Mesenchymal stem cell (in vitro differentiated cells and primary cell): ENCODE measurements at regions not wholly inside any gene's neighbourhood (a gene's known extent, or its start where the extent isn't known, plus 50 kb on each side); places are given as distances from the start of the nearest gene placed in this dataset.

Experiments
- DNase-seq: peaks from one replicate; pipeline ENCODE4 v3.0.0-alpha.2; 2013
- H2AFZ ChIP-seq: one replicate; pipeline ENCODE4 v1.6.1; 2013; ENCODE audit warnings: low read depth, mild to moderate bottlenecking, control low read depth, inconsistent platforms, low read length, moderate library complexity
- H2AK5ac ChIP-seq: 2 replicates; pipeline ENCODE4 v1.6.1; 2013; ENCODE audit warnings: low read length, moderate library complexity, mild to moderate bottlenecking, inconsistent platforms; ENCODE audit not compliant: severe bottlenecking
- H2BK120ac ChIP-seq: one replicate; pipeline ENCODE4 v1.6.1; 2013; ENCODE audit warnings: low read depth, mild to moderate bottlenecking, inconsistent platforms, low read length, moderate library complexity
- H2BK12ac ChIP-seq, 2 experiments: one replicate each; pipeline ENCODE4 v1.6.1; 2013; ENCODE audit warnings: inconsistent platforms in 2 of 2, low read length in 2 of 2, mild to moderate bottlenecking in 2 of 2, moderate library complexity in 2 of 2, control low read depth in 1 of 2
- H2BK15ac ChIP-seq: one replicate; pipeline ENCODE4 v1.6.1; 2013; ENCODE audit warnings: mild to moderate bottlenecking, low read depth, inconsistent platforms; ENCODE audit not compliant: poor library complexity, severe bottlenecking
- H2BK5ac ChIP-seq: 2 replicates; pipeline ENCODE4 v1.6.1; 2013; ENCODE audit warnings: low read depth, mild to moderate bottlenecking, low read length, control low read depth, inconsistent platforms; ENCODE audit not compliant: poor library complexity, severe bottlenecking
- H3K14ac ChIP-seq, 2 experiments: one replicate each; pipeline ENCODE4 v1.6.1; 2013; ENCODE audit warnings: inconsistent platforms in 2 of 2, low read length in 2 of 2, control low read depth in 1 of 2, mild to moderate bottlenecking in 1 of 2, moderate library complexity in 1 of 2
- H3K18ac ChIP-seq, 2 experiments: one replicate each; pipeline ENCODE4 v1.6.1; 2013; ENCODE audit warnings: inconsistent platforms in 2 of 2, low read length in 2 of 2, control low read depth in 1 of 2, low read depth in 1 of 2, mild to moderate bottlenecking in 1 of 2
- H3K23ac ChIP-seq, 2 experiments: one replicate each; pipeline ENCODE4 v1.6.1; 2013; ENCODE audit warnings: inconsistent platforms in 2 of 2, low read length in 2 of 2, mild to moderate bottlenecking in 2 of 2, moderate library complexity in 2 of 2, control low read depth in 1 of 2
- H3K27ac ChIP-seq: 2 replicates; pipeline ENCODE4 v1.5.1; 2013; ENCODE audit warnings: mild to moderate bottlenecking, moderate library complexity, low read length, control low read depth, inconsistent platforms; ENCODE audit not compliant: poor library complexity, severe bottlenecking
- H3K27me3 ChIP-seq, 2 experiments: 2 replicates each; pipeline versions ENCODE4 v1.6.1 to v1.7.0; 2013; ENCODE audit warnings: low read length in 2 of 2, mild to moderate bottlenecking in 2 of 2, moderate library complexity in 2 of 2, control low read depth in 1 of 2, inconsistent platforms in 1 of 2; ENCODE audit not compliant: control insufficient read depth in 1 of 2, insufficient read depth in 1 of 2
- H3K36me3 ChIP-seq, 2 experiments: 2 replicates each; pipeline versions ENCODE4 v1.6.1 to v1.7.0; 2013; ENCODE audit warnings: low read length in 2 of 2, control low read depth in 1 of 2, inconsistent platforms in 1 of 2, low read depth in 1 of 2, mild to moderate bottlenecking in 1 of 2; ENCODE audit not compliant: insufficient read depth in 2 of 2, control insufficient read depth in 1 of 2
- H3K4ac ChIP-seq, 2 experiments: one replicate each; pipeline ENCODE4 v1.6.1; 2013; ENCODE audit warnings: inconsistent platforms in 2 of 2, low read length in 2 of 2, mild to moderate bottlenecking in 2 of 2, moderate library complexity in 2 of 2, control low read depth in 1 of 2, low read depth in 1 of 2
- H3K4me1 ChIP-seq: 2 replicates; pipeline ENCODE4 v1.6.1; 2013; ENCODE audit warnings: low read depth, low read length, control low read depth; ENCODE audit not compliant: control insufficient read depth, insufficient read depth
- H3K4me2 ChIP-seq: 2 replicates; pipeline ENCODE4 v1.6.1; 2013; ENCODE audit warnings: low read length, mild to moderate bottlenecking, inconsistent platforms; ENCODE audit not compliant: poor library complexity, severe bottlenecking
- H3K4me3 ChIP-seq, 2 experiments: 2 replicates each; pipeline versions ENCODE4 v1.5.1 to v1.7.0; 2013; ENCODE audit warnings: low read length in 2 of 2, mild to moderate bottlenecking in 2 of 2, control low read depth in 1 of 2, low read depth in 1 of 2; ENCODE audit not compliant: insufficient read depth in 1 of 2
- H3K79me1 ChIP-seq: replicated peaks from 2 replicates; pipeline ENCODE4 v1.6.1; 2013; ENCODE audit warnings: mild to moderate bottlenecking, control low read depth, low read length, inconsistent platforms; ENCODE audit not compliant: poor library complexity, severe bottlenecking
- H3K9ac ChIP-seq: 2 replicates; pipeline ENCODE4 v1.7.0; 2013; ENCODE audit warnings: mild to moderate bottlenecking, low read length, moderate library complexity
- H3K9me3 ChIP-seq: 2 replicates; pipeline ENCODE4 v1.7.0; 2013; ENCODE audit warnings: mild to moderate bottlenecking, low read length; ENCODE audit not compliant: control insufficient read depth
- H4K8ac ChIP-seq: one replicate; pipeline ENCODE4 v1.6.1; 2013; ENCODE audit warnings: inconsistent platforms, mild to moderate bottlenecking, low read length, moderate library complexity
- H4K91ac ChIP-seq: one replicate; pipeline ENCODE4 v1.6.1; 2013; ENCODE audit warnings: mild to moderate bottlenecking, low read length, inconsistent platforms
- WGBS: methylation state at CpG from one replicate; pipeline ENCODE4 v1.1.7; 2013; ENCODE audit warnings: mixed read lengths; 5-methylcytosine and 5-hydroxymethylcytosine counted together

GRCh38 chr20:51120868-51121267 lies 98.0 kb upstream of the KCNG1 start:
- Histone ChIP-seq H3K9me3 (no peaks in the 10 kb centered on the region), H3K4me1 (peaks cover 6% of the 10 kb centered on the region), H3K79me1 (no peaks in the 10 kb centered on the region), H4K8ac (no peak overlapping the region), H3K14ac (no peak overlapping the region), H2AFZ (no peak overlapping the region), H2AK5ac (no peak overlapping the region), H3K23ac (no peak overlapping the region), H3K4me3 (no peak overlapping the region), H2BK15ac (no peak overlapping the region), H3K27me3 (peaks cover 6 to 21% of the 10 kb centered on the region in 2 experiments), H3K27ac (no peak overlapping the region), H3K9ac (no peak overlapping the region), H3K18ac (no peak overlapping the region), H4K91ac (peak overlapping the region; percentile 53), H2BK5ac (no peak overlapping the region), H2BK12ac (no peak overlapping the region), H3K4ac (no peak overlapping the region), H2BK120ac (no peak overlapping the region), H3K4me2 (no peak overlapping the region), H3K36me3 (no peaks in the 10 kb centered on the region)
- 20% methylated on average over 1 of the region's 3 CpGs for WGBS
- DNase-seq, result no peak

- Histone ChIP-seq H3K4ac (peak overlapping the region in 1 of 2 experiments; percentile 46), H4K91ac (no peak overlapping the region)
Measured at GRCh38 chr20:51120438-51120837, 97.5 kb upstream of the KCNG1 start.

DNA sequence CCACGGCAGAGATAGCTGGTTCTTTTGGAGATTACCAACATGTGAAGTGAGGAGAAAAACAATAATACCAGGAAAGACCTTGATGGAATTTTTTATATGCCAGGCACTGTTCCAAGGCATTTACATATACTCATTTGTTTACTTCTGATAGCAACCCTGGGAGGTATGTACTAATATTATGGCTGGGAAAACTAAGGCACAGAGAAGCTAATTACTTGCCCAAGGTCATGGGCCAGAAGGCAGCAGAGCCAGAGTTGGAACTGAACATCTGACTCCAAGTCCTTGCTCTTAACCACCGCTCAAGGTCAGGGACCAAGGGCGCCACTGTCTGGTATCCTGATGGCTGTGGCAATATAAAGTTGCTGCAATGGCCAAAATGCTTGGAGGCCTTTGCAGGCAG lies 97.0 kb upstream of the KCNG1 start:
- no peak for DNase-seq
- Histone ChIP-seq H3K23ac (no peak overlapping the region), H3K14ac (no peak overlapping the region), H3K4me2 (no peak overlapping the region), H3K4me3 (no peak overlapping the region), H2AFZ (no peak overlapping the region), H2BK12ac (no peak overlapping the region), H2AK5ac (no peak overlapping the region), H3K4me1 (peaks cover 6% of the 10 kb centered on the region), H2BK120ac (no peak overlapping the region), H3K4ac (no peak overlapping the region), H3K27me3 (peaks cover 6 to 21% of the 10 kb centered on the region in 2 experiments), H3K27ac (no peak overlapping the region), H2BK5ac (no peak overlapping the region), H4K91ac (no peak overlapping the region), H3K18ac (peak overlapping the region in 1 of 2 experiments; percentile 55), H2BK15ac (no peak overlapping the region), H3K9me3 (no peaks in the 10 kb centered on the region), H3K79me1 (no peaks in the 10 kb centered on the region), H3K9ac (no peak overlapping the region), H3K36me3 (no peaks in the 10 kb centered on the region), H4K8ac (no peak overlapping the region)
- 100% methylated on average over 2 of the region's 3 CpGs for WGBS

More at GRCh38 chr20:51120438-51120837, 97.5 kb upstream of the KCNG1 start:
- no peak overlapping the region for H3K14ac ChIP-seq
- H3K79me1 ChIP-seq, result no peaks in the 10 kb centered on the region
- WGBS, result 96% methylated on average over 3 of the region's 3 CpGs
- H3K18ac ChIP-seq, result peak overlapping the region in 1 of 2 experiments; percentile 55
- H2AFZ ChIP-seq, result no peak overlapping the region
- H4K8ac ChIP-seq, result no peak overlapping the region
- no peak overlapping the region for H3K9ac ChIP-seq
- DNase-seq, result no peak
- H3K9me3 ChIP-seq, result no peaks in the 10 kb centered on the region
- peaks cover 6 to 21% of the 10 kb centered on the region in 2 experiments for H3K27me3 ChIP-seq
- H3K4me2 ChIP-seq, result no peak overlapping the region
- no peak overlapping the region for H2AK5ac ChIP-seq
- no peak overlapping the region for H2BK15ac ChIP-seq
- H3K27ac ChIP-seq, result no peak overlapping the region
- no peak overlapping the region for H2BK120ac ChIP-seq
- H2BK5ac ChIP-seq, result no peak overlapping the region
- no peak overlapping the region for H3K4me3 ChIP-seq
- H3K36me3 ChIP-seq, result no peaks in the 10 kb centered on the region
- H2BK12ac ChIP-seq, result no peak overlapping the region
- H3K4me1 ChIP-seq, result peaks cover 6% of the 10 kb centered on the region
- no peak overlapping the region for H3K23ac ChIP-seq

- no peaks in the 10 kb centered on the region for H3K9me3 ChIP-seq
- H3K36me3 ChIP-seq, result no peaks in the 10 kb centered on the region
- no peaks in the 10 kb centered on the region for H3K79me1 ChIP-seq
- H3K27me3 ChIP-seq, result peaks cover 6 to 21% of the 10 kb centered on the region in 2 experiments
- no peak overlapping the region for H3K27ac ChIP-seq
- H2BK120ac ChIP-seq, result no peak overlapping the region
- H3K4ac ChIP-seq, result no peak overlapping the region
- H3K4me1 ChIP-seq, result peaks cover 6% of the 10 kb centered on the region
- peak overlapping the region; percentile 20 for H4K8ac ChIP-seq
- no peak overlapping the region for H2BK15ac ChIP-seq
- no peak overlapping the region for H4K91ac ChIP-seq
- H2AFZ ChIP-seq, result no peak overlapping the region
- no peak for DNase-seq
- H3K9ac ChIP-seq, result no peak overlapping the region
- no peak overlapping the region for H3K4me3 ChIP-seq
- no peak overlapping the region for H3K4me2 ChIP-seq
- WGBS, result 94% methylated on average over 7 of the region's 8 CpGs
- no peak overlapping the region for H2BK12ac ChIP-seq
- no peak overlapping the region for H3K23ac ChIP-seq
- no peak overlapping the region for H3K14ac ChIP-seq
- no peak overlapping the region for H3K18ac ChIP-seq
- no peak overlapping the region for H2AK5ac ChIP-seq
- no peak overlapping the region for H2BK5ac ChIP-seq
Measured at GRCh38 chr20:51118985-51119527, 96.1 kb upstream of the KCNG1 start.
